ENCODE measurements at regions not wholly inside any gene's neighbourhood (a gene's known extent, or its start where the extent isn't known, plus 50 kb on each side); places are given as distances from the start of the nearest gene placed in this dataset.

GRCh38 chr5:54743581-54743980 is 226.0 kb downstream of the SNX18 start:
- TF ChIP-seq, protein P1, sequence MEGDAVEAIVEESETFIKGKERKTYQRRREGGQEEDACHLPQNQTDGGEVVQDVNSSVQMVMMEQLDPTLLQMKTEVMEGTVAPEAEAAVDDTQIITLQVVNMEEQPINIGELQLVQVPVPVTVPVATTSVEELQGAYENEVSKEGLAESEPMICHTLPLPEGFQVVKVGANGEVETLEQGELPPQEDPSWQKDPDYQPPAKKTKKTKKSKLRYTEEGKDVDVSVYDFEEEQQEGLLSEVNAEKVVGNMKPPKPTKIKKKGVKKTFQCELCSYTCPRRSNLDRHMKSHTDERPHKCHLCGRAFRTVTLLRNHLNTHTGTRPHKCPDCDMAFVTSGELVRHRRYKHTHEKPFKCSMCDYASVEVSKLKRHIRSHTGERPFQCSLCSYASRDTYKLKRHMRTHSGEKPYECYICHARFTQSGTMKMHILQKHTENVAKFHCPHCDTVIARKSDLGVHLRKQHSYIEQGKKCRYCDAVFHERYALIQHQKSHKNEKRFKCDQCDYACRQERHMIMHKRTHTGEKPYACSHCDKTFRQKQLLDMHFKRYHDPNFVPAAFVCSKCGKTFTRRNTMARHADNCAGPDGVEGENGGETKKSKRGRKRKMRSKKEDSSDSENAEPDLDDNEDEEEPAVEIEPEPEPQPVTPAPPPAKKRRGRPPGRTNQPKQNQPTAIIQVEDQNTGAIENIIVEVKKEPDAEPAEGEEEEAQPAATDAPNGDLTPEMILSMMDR (IDR thresholded peaks at IDR 0.05): no peak
- no peak for TF ChIP-seq POLR2A (IDR thresholded peaks at IDR 0.05)

Data from lower leg skin (tissue), 3 donors.